H1 (cell line): ENCODE measurements at regions not wholly inside any gene's neighbourhood (a gene's known extent, or its start where the extent isn't known, plus 50 kb on each side); places are given as distances from the start of the nearest gene placed in this dataset.

Source experiments
- ATF3 ChIP-seq: IDR thresholded peaks from 2 replicates; pipeline ENCODE4 v1.6.1; 2011; ENCODE audit warnings: low read depth, mild to moderate bottlenecking, low read length; ENCODE audit not compliant: insufficient read depth
- CTCF ChIP-seq, 3 experiments: IDR thresholded peaks; 1 replicate in 2 of 3; 2 replicates in 1 of 3; pipeline versions ENCODE4 v1.5.1 to v1.6.1; 2011; ENCODE audit warnings: low read length in 3 of 3, mild to moderate bottlenecking in 3 of 3, inconsistent platforms in 2 of 3, low read depth in 1 of 3, moderate library complexity in 1 of 3; ENCODE audit not compliant: insufficient read depth in 1 of 3; ENCODE audit errors: control extremely low read depth in 1 of 3
- NANOG ChIP-seq: IDR thresholded peaks from 2 replicates; pipeline ENCODE4 v1.6.1; 2011; ENCODE audit warnings: low read length, low read depth, mild to moderate bottlenecking, inconsistent platforms; ENCODE audit not compliant: insufficient read depth, poor library complexity, severe bottlenecking
- TAF1 ChIP-seq: IDR thresholded peaks from 2 replicates; pipeline ENCODE4 v1.6.1; 2011; ENCODE audit warnings: mild to moderate bottlenecking, low read depth, low read length

- TF ChIP-seq TAF1 (no peak), ATF3 (no peak), NANOG (no peak), CTCF (IDR thresholded peaks at IDR 0.05; ENCODE audit: control extremely low read depth in 1 of 3, insufficient read depth in 1 of 3, low read depth in 1 of 3, low read length in 3 of 3) (no peak)
These were observed 196.4 kb upstream of the DDX53 start for GRCh38 chrX:22803353-22803752.
